Liver (tissue), 3 donors: ENCODE measurements at regions not wholly inside any gene's neighbourhood (a gene's known extent, or its start where the extent isn't known, plus 50 kb on each side); places are given as distances from the start of the nearest gene placed in this dataset.

Source experiments
- CTCF ChIP-seq: fragments of 150-350 bp; IDR thresholded peaks from 2 replicates; pipeline ENCODE4 v1.5.1; 2017; ENCODE audit warnings: improper control_type of control experiment, low read depth, low read length; ENCODE audit not compliant: missing input control
- GABPA ChIP-seq, 2 donors: IDR thresholded peaks in 1 of 2; conservative IDR thresholded peaks in 1 of 2; 2 replicates each; pipeline ENCODE4 v1.6.1; 2016; ENCODE audit warnings: antibody characterized with exemption in 2 of 2, mild to moderate bottlenecking in 1 of 2, moderate library complexity in 1 of 2
- MAX ChIP-seq: IDR thresholded peaks from 2 replicates; pipeline ENCODE4 v1.6.1; 2016; ENCODE audit warnings: antibody characterized with exemption
- RAD21 ChIP-seq, 2 donors: IDR thresholded peaks; 2 replicates each; pipeline ENCODE4 v1.6.1; 2016; ENCODE audit warnings: antibody characterized with exemption in 2 of 2, mild to moderate bottlenecking in 2 of 2
- TAF1 ChIP-seq: conservative IDR thresholded peaks from 2 replicates; pipeline ENCODE4 v1.6.1; 2016; ENCODE audit warnings: antibody characterized with exemption, mild to moderate bottlenecking
- YY1 ChIP-seq: IDR thresholded peaks from 2 replicates; pipeline ENCODE4 v1.6.1; 2016; ENCODE audit warnings: antibody characterized with exemption, mild to moderate bottlenecking
- ZBTB33 ChIP-seq: IDR thresholded peaks from 2 replicates; pipeline ENCODE4 v1.6.1; 2016; ENCODE audit warnings: antibody characterized with exemption
- TF ChIP-seq, protein P1 (sequence below): IDR thresholded peaks from 2 replicates; pipeline ENCODE4 v1.6.1; 2016; ENCODE audit warnings: antibody characterized with exemption
- donor health status: healthy.
- donor health status: healthy.

DNA sequence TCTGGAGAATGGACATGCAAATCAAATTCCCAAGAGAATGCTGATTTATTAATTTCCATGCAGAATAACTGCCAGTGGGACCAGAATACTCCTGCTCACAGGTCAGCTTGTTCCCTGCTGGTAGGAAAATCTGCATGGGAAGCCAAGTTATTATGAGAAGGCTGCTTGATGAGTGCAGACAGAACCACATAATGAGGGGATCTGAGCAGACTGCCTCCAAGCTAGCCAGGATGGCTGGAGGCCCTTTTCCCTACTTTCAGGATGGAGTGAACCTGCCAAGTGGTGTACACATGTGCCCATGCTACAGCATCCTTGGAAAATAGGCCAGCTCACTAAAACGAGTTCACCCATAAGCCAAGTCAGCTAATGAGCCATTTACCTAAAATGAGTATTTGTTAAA is 55.2 kb upstream of the ZBED5 start:
- no peak for TF ChIP-seq CTCF
- no peak for TF ChIP-seq GABPA (IDR thresholded peaks at IDR 0.05 in 1 of 2, conservative IDR thresholded peaks at IDR 0.05 in 1 of 2)
- TF ChIP-seq, protein P1, sequence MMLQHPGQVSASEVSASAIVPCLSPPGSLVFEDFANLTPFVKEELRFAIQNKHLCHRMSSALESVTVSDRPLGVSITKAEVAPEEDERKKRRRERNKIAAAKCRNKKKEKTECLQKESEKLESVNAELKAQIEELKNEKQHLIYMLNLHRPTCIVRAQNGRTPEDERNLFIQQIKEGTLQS, result no peak
- no peak for TF ChIP-seq ZBTB33
- no peak for TF ChIP-seq YY1
- TF ChIP-seq RAD21 (IDR thresholded peaks at IDR 0.05), result no peak
- TF ChIP-seq MAX, result no peak
- TF ChIP-seq TAF1, result no peak
